IPS-NIHi7 (cell line): ENCODE measurements at regions not wholly inside any gene's neighbourhood (a gene's known extent, or its start where the extent isn't known, plus 50 kb on each side); places are given as distances from the start of the nearest gene placed in this dataset.
"Not testable (repeated sequence)": the region's sequence is repeated elsewhere in the genome, so short reads cannot be mapped to it uniquely, and the experiment has no call there.

Experiments
- DNase-seq: peaks from one replicate; pipeline ENCODE4 v3.0.0; 2012; ENCODE audit warnings: mixed read lengths; ENCODE audit errors: extremely low spot score

DNA sequence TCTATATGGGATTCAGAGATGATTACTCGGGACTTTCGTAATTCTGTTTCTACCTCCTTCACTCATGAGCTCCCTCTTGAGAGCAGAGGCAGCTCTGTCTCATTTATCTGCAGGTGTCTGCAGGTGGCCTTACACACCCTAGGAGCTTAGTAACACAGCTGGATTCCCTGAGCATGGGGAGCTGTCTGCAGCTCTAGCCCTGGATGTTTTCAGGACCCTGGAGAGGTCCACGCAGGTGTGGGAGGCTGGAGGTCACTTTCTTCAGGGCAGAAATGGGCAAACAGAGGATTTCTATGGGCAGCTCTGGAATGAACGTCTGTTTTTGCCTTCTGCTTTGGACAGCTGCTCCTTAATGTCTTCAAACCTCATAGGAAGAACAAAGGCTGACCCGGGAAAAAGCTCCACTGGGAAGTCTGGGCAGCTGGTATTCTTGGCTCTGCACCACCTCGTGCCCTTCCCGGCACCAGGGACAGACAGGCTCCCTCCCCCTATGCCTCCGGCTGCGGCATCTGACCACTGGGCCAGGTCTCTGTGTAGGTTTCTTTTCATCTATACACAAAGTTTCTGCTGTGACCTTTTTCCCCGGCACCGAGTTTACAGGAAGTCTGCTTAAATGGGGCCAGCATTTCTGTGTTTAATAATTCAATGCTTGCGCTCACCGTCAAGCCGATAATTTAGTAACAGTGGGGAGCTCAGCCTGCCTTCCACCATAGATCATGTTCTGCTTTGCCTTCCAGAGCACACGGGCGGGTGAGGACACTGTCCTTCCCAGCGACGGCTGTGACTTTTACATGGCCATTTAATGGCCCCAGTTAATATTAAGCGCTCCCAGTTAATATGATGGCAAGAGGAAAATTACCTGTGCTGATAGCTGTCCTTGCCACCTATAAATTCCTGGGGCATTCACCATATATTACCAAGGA, 320.2 kb upstream of the SFSWAP start:
- peak; percentile 83 for DNase-seq

DNA sequence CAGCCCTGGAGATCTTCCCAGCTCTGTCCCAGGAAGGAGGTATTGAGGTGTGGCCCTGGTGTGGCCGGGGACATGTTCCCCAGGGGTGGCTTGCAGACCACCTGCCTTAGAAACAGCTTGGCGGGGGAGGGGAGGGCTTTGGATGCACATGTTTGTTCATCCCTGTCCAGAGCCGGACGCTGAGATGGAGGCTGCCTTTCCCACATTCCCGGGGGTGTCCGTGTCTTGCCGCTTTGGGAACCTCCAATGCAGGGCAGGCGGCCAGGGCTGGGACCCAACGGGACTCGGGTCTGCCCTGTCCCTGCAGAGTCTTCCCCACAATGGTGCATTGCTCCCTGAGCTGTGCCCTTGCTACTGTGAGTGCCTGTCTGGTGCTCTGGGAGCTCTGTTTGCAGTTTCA, 319.5 kb upstream of the SFSWAP start:
- DNase-seq: no peak

DNA sequence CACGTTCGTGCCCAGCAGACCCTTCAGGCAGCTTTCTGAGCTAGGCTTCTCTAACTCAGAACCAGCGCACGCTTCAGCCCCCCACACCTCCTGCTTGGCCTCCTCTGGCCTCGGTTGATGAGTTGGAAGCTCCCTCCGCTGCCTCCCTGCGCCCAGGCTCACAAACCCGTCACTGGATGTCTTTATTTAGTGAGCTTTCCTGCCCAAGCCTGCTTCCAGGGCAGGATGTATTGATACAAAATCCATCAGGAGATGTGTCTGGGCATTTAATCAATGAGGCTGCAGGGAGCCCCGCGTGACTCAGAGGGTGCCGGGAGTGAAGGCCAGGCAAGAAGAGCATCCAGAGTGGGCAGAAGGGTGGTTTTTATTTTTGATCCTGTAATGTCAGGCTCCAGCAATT, 316.1 kb upstream of the SFSWAP start:
- not testable (repeated sequence) for DNase-seq

DNA sequence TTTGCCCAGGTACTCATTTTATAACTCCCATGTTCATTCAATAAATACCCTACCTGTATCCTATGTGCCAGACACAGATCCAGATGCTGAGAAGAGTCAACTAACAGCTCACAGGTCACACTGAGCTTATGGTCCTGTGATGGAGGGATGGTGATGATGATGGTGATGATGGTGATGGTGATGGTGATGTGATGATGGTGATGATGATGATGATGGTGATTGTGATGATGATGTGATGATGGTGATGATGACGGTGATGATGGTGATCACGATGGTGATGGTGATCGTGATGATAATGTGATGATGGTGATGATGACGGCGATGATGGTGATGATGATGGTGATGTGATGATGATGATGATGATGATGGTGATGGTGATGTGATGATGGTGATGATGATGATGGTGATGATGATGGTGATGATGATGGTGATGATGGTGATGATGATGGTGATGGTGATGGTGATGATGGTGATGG, 315.6 kb upstream of the SFSWAP start:
- not testable (repeated sequence) for DNase-seq

DNA sequence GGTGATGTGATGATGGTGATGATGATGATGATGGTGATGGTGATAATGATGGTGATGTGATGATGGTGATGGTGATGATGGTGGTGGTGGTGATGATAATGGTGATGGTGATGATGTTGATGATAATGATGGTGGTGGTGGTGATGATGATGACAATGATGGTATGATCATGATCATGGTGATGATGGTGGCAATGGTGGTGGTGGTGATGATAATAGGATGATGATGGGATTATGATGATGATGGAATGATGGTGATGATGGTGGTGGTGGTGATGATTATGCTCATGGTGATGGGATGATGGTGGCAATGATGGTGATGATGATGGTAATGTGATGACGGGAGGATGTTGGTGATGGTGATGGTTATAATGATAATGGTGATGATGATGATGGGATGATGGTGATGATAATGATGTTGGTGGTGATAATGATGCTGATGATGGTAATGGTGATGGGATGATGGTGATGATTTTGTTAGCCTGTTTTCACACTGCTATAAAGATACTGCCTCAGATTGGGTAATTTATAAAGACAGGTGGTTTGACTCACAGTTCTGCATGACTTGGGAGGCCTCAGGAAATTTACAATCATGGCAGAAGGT, 314.8 kb upstream of the SFSWAP start:
- no peak for DNase-seq

DNA sequence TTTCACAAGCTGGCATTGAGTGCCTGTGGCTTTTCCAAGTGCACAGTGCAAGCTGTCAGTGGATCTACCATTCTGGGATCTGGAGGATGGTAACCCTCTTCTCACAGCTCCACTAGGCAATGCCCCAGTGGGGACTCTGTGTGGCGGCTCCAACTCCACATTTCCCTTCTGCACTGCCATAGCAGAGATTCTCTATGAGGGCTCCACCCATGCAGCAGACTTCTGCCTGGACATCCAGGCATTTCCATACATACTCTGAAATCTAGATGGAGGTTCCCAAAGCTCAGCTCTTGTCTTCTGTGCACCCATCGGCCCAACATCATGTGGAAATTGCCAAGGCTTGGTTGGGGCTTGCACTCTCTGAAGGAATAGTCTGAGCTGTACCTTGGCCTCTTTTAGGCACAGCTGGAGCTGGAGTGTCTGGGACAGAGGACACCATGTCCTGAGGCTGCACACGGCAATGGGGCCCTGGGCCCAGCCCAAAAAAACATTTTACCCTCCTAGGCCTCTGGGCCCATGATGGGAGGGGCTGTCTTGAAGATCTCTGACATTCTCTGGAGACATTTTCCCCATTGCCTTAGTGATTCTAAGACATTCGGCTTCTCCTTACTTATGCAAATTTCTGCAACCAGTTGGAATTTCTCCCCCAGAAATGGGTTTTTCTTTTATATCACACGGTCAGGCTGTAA, 313.3 kb upstream of the SFSWAP start:
- DNase-seq: no peak

DNA sequence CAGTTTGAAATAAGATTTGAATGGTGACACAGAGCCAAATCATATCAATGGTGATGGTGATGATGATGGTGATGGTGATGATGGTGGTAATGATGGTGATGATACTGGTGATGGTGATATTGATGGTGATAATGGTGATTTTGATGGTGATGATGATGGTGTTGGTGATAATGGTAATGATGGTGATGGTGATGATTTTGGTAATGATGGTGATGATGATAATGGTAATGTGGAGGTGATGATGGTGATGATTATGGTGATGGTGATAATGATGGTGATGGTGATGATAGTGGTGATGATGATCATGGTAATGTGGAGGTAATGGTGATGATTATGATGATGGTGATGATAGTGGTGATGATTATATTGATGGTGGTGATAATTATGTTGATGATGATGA, 311.9 kb upstream of the SFSWAP start:
- no peak for DNase-seq

DNA sequence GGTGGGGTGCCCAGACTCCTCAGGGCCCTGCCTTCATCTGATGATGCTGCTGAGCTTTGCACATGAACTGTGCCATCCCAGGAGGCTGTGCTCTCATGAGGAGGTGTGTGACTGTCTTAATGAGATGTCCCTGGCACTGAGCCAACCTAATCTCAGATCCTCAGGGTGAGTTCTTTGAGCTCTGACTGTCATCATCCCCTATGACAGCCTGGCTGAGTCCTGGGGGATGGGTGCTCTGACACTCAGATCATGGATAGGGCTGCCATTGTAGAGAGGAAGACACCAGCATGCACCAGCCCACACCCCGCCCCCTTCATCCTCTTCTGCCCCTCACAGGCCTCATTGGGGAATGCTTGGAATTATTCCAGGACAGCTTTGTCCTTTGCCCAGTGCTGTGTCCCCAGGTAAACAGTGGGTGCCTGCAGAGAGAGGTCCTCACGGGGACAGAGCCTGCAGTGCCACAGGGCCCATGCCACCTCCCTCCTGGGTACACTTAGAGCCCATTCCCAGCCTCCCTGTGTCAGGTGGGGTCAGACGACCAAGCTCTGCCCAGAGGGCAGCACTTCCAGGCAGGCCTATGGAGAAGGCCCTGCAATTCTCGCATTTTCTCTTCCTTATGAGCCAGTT, 310.1 kb upstream of the SFSWAP start:
- DNase-seq: not testable (repeated sequence)

DNA sequence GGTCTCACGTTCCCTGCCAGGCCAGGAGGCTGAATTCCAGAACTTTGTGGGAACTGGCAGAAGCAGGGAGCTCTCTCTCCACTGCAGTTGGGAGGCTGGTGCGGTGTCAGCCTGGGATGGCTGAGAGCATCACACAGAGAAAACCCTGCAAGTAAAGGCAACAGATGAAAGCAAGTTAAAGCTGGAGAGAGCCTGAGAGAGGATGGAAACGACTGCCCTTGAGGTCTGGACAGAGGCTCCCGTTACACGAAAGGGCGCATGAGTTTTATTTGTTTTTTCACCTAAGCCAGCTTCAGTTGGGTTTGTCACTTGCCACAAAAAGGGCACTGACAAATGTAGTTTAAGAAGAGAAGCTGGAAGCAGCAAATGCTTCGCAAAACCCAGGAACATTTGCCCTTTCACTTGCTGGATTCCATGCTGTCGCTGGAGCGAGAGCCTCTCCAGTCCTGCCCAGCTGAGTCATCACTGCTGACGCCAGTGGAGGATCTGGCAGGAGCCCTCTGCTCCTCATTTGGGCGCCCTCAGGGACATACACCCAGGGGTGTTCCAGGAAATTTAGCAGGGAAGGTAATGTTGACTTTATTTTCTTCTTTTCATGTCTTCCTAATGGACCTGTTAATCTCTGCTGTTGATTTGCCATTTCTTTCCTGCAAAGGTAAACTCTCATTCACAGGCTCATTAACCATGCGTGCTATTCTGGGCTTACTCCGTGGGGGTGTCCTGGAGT, 308.8 kb upstream of the SFSWAP start:
- DNase-seq: not testable (repeated sequence)

DNA sequence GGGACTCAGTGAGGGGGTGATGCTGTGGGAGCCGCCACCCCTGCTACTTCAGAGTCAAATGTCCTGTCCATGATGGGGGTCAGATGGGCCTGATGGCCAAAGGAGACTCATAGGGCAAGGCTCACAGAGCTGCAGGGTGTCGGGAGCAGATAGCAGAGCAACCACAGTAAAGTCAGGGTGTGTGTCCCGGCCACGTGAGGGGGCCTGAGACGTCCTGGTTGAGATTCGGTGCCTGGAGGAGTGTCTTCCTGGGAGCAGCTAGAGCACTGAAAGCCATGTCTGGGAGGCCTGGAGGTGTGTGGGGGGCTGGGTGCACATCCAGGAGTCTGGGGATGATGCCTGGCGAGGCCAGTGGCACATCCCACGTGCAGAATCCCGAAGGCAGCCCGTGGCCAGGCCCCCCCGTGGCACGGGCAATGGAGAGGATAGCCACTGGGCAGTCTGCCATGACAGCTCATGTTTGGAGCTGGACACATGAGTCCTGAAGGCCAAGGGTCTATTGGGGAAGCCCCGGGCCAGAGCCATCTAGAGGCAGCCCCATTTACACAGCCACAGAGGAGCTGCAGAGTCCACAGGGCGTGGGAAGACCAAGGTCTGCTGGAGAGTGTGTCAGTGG, 308.0 kb upstream of the SFSWAP start:
- DNase-seq: no peak

DNA sequence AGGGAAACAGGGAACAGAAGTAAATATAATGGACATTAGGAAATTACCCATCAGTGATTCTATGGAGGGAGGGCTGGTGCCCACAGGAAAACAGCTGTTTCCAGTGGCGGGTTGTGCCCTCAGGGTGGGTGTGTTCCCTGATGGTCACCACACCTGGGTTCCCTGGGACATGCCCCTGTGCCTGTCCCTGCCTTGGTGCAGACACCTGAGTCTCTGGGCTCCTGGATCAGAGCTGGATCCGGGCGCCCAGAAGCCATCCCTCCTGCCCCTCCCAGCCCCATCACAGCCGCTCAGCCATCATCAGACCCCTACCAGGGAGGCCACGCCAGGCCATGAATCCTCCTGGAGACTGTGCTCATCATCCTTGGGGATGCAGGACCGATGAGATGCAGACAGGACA, 307.2 kb upstream of the SFSWAP start:
- DNase-seq: no peak

DNA sequence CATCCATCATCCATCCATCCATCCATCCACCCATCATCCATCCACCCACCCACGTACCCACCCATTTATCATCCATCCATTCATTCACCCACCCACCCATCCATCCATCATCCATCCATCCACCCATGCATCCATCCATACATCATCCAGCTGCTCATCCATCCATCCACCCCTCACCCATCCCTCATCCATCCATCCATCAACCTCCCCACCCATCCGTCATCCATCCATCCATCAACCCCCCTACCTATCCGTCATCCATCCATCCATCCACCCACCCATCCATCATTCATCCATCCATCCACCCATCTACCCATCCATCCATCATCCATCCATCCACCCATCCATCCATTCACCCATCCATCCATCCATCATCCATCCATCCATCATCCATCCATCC, 306.2 kb upstream of the SFSWAP start:
- no peak for DNase-seq

DNA sequence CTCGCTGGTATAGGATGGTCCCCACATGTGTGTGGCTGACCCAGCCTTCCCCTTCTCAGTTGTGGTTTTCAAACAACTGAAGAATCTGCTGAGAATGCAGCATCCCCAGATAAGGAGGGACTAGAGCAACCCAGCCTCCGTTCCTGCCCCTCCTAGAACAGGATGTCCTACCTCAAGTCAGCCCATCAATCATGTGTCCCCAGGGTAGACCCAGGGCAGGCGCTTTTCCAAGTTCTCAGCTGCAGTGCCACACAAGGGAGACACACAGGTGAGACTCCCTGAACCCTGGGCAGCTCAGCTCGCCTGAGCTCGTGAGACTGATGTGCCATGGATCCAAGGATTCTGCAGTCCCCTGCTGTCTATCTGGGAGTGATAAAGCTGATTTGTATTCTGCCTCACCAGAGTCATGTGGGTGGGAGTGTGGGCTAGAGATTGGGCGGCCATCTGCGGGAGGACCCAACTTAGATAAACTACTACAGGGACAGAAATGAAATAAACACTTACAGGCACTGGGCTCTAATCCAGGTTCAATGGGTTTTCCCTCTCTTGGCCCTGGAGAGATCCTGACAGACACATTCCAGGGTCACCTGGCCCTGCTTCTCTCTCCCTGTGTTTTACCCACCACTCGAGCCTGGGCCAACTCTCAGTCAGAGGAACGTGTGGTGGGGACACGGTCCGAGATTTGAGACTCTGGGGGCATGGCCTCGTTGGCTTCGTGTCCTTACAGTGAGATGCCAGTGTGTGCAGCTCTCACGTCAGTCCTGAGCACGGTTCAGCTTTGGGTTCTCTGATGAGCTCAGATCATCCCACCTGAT, 303.5 kb upstream of the SFSWAP start:
- DNase-seq: no peak

DNA sequence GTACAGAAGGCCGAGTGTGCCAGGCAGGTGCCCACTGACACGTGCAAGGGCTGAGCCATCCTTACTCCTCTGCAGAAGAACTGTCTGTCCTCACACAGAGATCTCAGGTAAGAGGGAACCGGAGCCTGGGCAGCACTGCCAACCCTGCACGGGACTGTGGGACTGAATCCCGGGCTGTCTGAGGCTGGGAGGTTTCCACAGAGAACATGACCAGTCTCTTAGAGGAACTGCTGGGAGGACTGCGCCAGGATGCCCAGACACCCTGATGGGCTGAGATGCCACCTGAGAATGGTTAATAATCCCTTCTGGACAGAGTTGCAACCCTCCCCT, 302.9 kb upstream of the SFSWAP start:
- DNase-seq: no peak

DNA sequence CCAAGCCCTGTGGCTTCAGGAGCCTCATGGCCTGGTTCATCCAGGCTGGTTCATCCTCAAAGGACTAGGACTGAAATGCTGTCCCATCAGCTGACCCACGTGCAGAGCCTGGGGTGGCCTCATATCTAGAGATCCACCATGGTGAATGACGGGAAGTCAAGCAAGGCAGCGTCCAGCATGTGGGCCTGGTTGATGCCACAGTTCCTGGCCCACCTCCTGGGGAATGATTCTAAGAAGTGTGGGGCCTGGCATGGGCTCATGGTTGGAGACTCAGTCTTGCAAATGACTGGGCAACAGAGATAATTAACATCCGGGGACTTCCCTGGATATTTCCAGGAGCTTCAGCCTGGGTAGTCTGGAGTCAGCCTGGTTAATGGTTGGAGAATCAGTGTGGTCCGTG, 302.4 kb upstream of the SFSWAP start:
- DNase-seq: no peak

DNA sequence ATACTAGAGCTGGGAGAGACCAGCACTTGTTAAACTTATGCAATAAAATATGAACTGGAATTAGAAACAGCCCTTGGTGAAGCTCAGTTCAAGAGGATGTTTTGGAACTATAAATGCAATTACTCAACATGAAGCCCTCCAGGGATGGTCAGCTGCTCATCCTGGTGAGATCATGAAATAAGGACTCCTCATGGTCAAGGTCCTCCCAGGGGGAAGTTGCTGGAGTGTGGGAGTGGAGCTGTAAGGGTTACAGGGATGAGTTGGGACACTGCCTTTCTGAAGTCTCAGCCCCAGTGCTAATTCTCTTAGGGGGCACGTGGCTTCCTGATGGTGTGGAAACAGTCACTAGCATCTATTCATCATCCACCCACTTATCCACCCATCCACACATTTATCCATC, 301.7 kb upstream of the SFSWAP start:
- no peak for DNase-seq

DNA sequence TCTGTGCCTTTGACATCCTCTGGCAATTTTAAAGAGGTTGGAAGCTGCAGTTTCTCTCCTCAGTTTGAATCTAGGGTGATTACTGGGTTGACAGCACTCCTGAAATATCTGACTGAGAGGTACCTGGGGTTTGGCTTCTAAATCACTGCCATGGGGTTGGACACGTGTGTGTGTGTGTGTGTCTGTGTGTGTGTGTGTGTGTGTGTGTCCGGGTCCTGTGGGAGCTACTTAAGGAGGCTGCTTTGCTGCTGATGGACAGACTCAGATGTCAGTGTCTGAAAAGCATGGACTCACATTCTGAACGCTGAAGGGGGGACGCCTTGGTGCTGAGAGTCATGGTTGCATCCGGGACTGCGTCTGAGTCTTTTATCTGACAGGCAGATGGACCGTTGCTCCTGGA, 299.1 kb upstream of the SFSWAP start:
- not testable (repeated sequence) for DNase-seq

DNA sequence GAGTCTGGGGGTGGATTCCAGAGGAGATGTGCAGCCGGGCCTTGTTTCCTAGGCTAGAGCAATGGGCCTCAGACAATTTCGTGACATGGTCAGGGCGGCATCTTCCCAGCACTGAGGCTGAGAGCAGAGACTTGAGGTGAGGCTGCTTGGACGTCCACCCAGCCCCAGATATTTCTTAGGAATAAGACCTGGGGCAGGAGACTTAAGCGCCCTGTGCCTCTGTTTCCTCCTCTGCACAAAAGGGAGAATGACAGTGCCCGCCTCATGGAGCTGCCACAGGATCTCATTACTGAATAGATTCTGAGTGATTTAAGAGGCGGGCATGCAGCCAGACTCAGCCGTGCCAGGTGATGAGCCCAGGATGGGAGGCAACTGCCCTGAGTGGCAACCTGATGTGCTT, 297.9 kb upstream of the SFSWAP start:
- no peak for DNase-seq

DNA sequence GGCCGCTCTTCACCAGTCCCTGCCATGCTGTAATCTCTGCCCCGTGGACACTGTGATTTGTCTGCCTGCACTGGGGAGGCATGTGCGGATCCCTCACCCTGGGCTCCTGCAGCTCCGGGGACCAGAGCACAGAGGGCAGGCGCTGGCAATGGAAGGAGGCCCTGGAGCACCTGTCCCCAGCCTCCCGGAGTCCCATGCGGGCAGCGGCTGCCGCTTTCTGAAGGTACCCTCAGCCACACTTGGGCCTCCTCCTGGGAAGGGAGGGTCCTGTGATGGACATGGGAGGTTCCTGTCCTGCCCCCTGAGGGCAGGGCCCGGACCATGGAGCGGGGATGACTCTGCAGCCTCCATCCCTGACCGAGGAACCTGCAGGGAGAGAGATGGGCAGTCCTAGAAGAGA, 297.4 kb upstream of the SFSWAP start:
- no peak for DNase-seq
